Stomach (tissue), 8 donors: ENCODE measurements at regions not wholly inside any gene's neighbourhood (a gene's known extent, or its start where the extent isn't known, plus 50 kb on each side); places are given as distances from the start of the nearest gene placed in this dataset.

Source experiments
- DNase-seq, 2 donors: peaks; one replicate each; pipeline versions ENCODE4 v3.0.0 to v3.0.0-alpha.2; 2013 to 2019
- H3K27ac ChIP-seq, 5 donors: fragments of 200-600 bp in 4 of 5; sonication (generic) in 4 of 5; one replicate each; pipeline ENCODE4 v1.5.1; 2013 to 2019; ENCODE audit warnings: mild to moderate bottlenecking in 1 of 5, moderate library complexity in 1 of 5
- H3K27me3 ChIP-seq, 3 donors: fragments of 200-600 bp; sonication (generic); one replicate each; pipeline ENCODE4 v1.5.1; 2017 to 2019; ENCODE audit warnings: mixed run types in 1 of 3
- H3K36me3 ChIP-seq, 4 donors: fragments of 200-600 bp; sonication (generic); 1 replicate in 3 of 4; 2 replicates in 1 of 4; pipeline ENCODE4 v1.5.1; 2016 to 2019
- H3K4me1 ChIP-seq, 4 donors: fragments of 200-600 bp; sonication (generic); one replicate each; pipeline ENCODE4 v1.5.1; 2016 to 2019
- H3K4me3 ChIP-seq, 4 donors: fragments of 200-600 bp; sonication (generic) in 3 of 4; one replicate each; pipeline ENCODE4 v1.5.1; 2016 to 2019; ENCODE audit warnings: mild to moderate bottlenecking in 1 of 4
- H3K9me3 ChIP-seq, 4 donors: fragments of 200-600 bp; sonication (generic); one replicate each; pipeline ENCODE4 v1.5.1; 2016 to 2019
- CTCF ChIP-seq, 7 experiments: fragments of 450-650 bp in 4 of 7; fragments of 200-600 bp in 3 of 7; sonication (generic) in 3 of 7; IDR thresholded peaks; one replicate each; pipeline ENCODE4 v1.5.1; 2016 to 2019; ENCODE audit warnings: antibody characterized with exemption in 7 of 7, control low read depth in 2 of 7, mild to moderate bottlenecking in 1 of 7
- EP300 ChIP-seq: sonication (generic); formaldehyde crosslinking; IDR thresholded peaks from one replicate; pipeline ENCODE4 v1.6.1; 2017; ENCODE audit warnings: antibody characterized with exemption
- POLR2A ChIP-seq, 4 donors: fragments of 450-650 bp; IDR thresholded peaks; one replicate each; pipeline ENCODE4 v1.6.1; 2016; ENCODE audit warnings: antibody characterized with exemption in 4 of 4, control low read depth in 2 of 4, mild to moderate bottlenecking in 1 of 4, moderate library complexity in 1 of 4
- POLR2AphosphoS5 ChIP-seq, 3 donors: sonication (generic); formaldehyde crosslinking; IDR thresholded peaks; one replicate each; pipeline ENCODE4 v1.6.1; 2016; ENCODE audit warnings: antibody characterized with exemption in 3 of 3
- WGBS, 5 donors: extraction: QIAGEN DNeasy Blood & Tissue Kit in 3 of 5; methylation state at CpG; one replicate each; pipeline versions ENCODE4 v1.1.5 to v1.1.7; 2013 to 2018; 5-methylcytosine and 5-hydroxymethylcytosine counted together
- intact Hi-C: fragments of 100-400 bp; cut with DNase I; formaldehyde crosslinking; loops from one replicate; pipeline ENCODE4 v1.15.1; 2023; ENCODE audit warnings: low total_unique reads
- donor health status: healthy with polysubstance abuse.
- donor health status: Bipolar disorder and iron deficiency.
- donor health status: healthy.

GRCh38 chr1:181911715-181912114 is 149.8 kb downstream of the ZNF648 start:
- intact Hi-C loops, result no loop called here
- H3K4me3 ChIP-seq, result no peak overlapping the region
- TF ChIP-seq CTCF (IDR thresholded peaks at IDR 0.05) (no peak), POLR2A (IDR thresholded peaks at IDR 0.05) (no peak), EP300 (no peak), POLR2AphosphoS5 (IDR thresholded peaks at IDR 0.05) (no peak)
- peaks cover 0 to 5% (median 0%) of the 10 kb centered on the region in 3 donors for H3K27me3 ChIP-seq
- no peak for DNase-seq
- H3K9me3 ChIP-seq, result no peaks in the 10 kb centered on the region
- H3K4me1 ChIP-seq, result no peaks in the 10 kb centered on the region
- H3K27ac ChIP-seq, result no peak overlapping the region
- H3K36me3 ChIP-seq, result no peaks in the 10 kb centered on the region
- 85 to 100% (median 96%) methylated on average over 1 of the region's 1 CpG for WGBS, 5 donors

- Histone ChIP-seq H3K36me3 (no peaks in the 10 kb centered on the region), H3K4me1 (no peaks in the 10 kb centered on the region), H3K27ac (no peak overlapping the region), H3K9me3 (no peaks in the 10 kb centered on the region), H3K4me3 (no peak overlapping the region), H3K27me3 (peaks cover 0 to 5% (median 0%) of the 10 kb centered on the region in 3 donors)
- intact Hi-C loops, result no loop called here
- 65 to 77% (median 66%) methylated on average over 2 of the region's 2 CpGs for WGBS, 5 donors
- DNase-seq, result no peak
- TF ChIP-seq POLR2AphosphoS5 (IDR thresholded peaks at IDR 0.05) (no peak), POLR2A (IDR thresholded peaks at IDR 0.05) (no peak), EP300 (no peak), CTCF (IDR thresholded peaks at IDR 0.05) (no peak)
Observed at GRCh38 chr1:181910905-181911304, 150.6 kb downstream of the ZNF648 start.

GRCh38 chr1:181909010-181909409 is 152.5 kb downstream of the ZNF648 start:
- no peak for DNase-seq
- no peaks in the 10 kb centered on the region for H3K9me3 ChIP-seq
- H3K36me3 ChIP-seq, result no peaks in the 10 kb centered on the region
- no peak overlapping the region for H3K27ac ChIP-seq
- no peaks in the 10 kb centered on the region for H3K4me1 ChIP-seq
- intact Hi-C loops, result no loop called here
- H3K27me3 ChIP-seq, result peaks cover 0 to 5% (median 0%) of the 10 kb centered on the region in 3 donors
- TF ChIP-seq CTCF (IDR thresholded peaks at IDR 0.05) (no peak), POLR2A (IDR thresholded peaks at IDR 0.05) (no peak), POLR2AphosphoS5 (IDR thresholded peaks at IDR 0.05) (no peak), EP300 (no peak)
- WGBS, 5 donors, result 63 to 81% (median 74%) methylated on average over 1 of the region's 1 CpG
- H3K4me3 ChIP-seq, result no peak overlapping the region

- Histone ChIP-seq H3K4me3 (no peak overlapping the region), H3K27me3 (peaks cover 0 to 5% (median 0%) of the 10 kb centered on the region in 3 donors), H3K4me1 (no peaks in the 10 kb centered on the region), H3K36me3 (no peaks in the 10 kb centered on the region), H3K9me3 (no peaks in the 10 kb centered on the region), H3K27ac (no peak overlapping the region)
- TF ChIP-seq CTCF (IDR thresholded peaks at IDR 0.05) (no peak), EP300 (no peak), POLR2A (IDR thresholded peaks at IDR 0.05) (no peak), POLR2AphosphoS5 (IDR thresholded peaks at IDR 0.05) (no peak)
- DNase-seq, result no peak
- 86 to 92% (median 90%) methylated on average over 6 of the region's 6 CpGs for WGBS, 5 donors
- intact Hi-C loops, result no loop called here
Observed at GRCh38 chr1:181906631-181907030, 154.9 kb downstream of the ZNF648 start.
